Activated CD8-positive, alpha-beta memory T cell treated with anti-CD3 and anti-CD28 coated beads, Interleukin-2, amount 50 U/mL, for 24 hours (primary cell): ENCODE measurements at regions not wholly inside any gene's neighbourhood (a gene's known extent, or its start where the extent isn't known, plus 50 kb on each side); places are given as distances from the start of the nearest gene placed in this dataset.

Experiments
- DNase-seq: peaks from one replicate; pipeline ENCODE4 v3.0.0-alpha.2; 2020; ENCODE audit errors: extremely low read depth

DNA sequence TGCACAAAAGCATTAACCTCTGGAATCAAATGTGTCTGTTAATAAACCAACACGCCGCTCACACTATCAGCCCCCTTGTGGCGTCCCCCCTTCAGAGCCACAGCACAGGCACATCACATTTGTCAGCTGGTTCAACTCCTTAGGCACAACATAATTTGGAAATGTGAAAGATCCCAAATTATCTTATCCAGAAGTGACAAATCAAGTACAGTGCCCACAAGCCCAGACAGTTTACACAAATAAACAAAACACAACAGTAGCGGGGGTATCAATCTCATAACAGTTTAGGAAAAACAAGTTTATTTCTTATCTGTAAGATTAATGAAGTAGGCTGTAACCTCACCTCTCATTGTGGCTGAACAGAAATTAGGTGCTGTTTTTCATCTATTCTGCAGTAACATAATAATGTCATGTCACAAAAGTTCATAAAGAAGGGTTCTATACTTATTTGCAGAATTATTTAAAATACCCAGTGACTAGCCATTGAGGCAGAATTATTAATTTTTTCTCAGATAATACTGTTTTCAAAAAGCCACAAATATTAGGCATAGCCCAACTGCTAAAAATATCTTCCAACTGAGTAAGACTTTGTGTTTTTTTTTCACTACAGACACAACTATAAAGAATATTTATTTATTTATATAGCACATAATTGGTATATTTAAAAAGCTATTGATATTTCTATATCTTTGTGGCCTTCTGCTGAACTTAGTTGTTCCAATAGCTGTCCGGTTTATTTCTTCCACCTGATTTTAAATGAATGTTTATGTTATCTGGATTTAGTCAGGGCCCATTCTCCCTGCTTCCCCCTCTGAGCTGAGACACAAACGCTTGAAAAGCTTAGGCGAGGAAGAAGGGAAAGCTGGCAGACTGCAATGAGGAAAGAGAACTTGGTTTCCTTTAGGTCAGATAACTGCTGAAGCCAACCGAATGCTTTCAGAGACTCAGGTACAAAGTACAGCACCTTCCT lies 214.7 kb downstream of the QDPR start:
- no peak for DNase-seq

GRCh38 chr4:17293901-17294300 lies 218.0 kb downstream of the QDPR start:
- no peak for DNase-seq

GRCh38 chr4:17288151-17288550 lies 223.7 kb downstream of the QDPR start:
- no peak for DNase-seq

DNA sequence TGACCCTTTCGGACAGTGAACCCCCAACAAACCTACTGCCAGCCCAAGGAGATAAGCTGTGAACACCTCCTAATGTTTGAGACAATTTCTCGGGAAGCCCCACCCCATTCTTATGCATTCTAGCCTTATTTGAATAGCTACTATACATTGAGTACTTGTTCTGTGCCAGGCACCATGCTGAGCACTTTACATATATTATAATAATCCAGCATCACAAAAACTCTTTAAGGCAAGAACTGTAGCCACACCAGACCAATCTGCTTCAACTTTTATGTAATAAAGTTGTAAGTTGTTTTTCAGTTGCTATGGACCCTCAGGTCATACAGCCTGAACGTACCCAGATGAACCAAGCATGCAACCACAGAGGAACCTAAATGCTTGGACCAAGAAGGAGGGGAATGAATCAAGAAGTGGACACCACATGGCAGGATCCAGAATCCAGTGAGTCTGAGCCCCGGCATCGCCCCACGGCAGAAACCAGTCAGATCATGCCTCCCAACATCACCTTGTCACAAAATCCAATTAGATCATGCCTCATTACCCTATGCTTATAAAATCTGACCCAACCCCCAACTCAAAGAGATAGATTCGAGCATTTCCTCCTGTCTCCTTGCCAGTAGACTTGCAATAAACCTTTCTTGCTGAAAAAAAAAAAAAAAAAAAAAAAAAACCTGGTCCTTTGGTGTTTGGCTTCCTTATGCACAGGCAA lies 225.0 kb downstream of the QDPR start:
- no peak for DNase-seq

DNA sequence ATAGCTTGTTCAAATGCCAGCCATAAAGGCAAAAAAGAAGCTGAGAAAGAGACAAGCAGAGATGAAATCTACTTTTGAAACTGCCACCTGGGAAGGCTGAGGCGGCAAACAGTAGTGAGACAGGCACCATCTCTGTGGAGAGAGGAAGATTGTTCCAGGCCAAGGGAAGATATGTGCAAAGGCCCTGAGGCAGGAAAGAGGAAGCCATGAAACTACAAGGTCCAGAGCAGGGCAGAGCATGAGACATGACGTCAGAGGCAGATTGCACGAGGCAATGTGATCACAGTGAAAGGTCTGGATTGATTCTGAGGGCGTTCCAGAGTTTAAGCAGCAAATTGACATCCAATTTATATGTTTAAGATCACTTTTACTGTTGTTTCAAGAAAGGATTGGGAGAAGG lies 226.1 kb downstream of the QDPR start:
- no peak for DNase-seq

DNA sequence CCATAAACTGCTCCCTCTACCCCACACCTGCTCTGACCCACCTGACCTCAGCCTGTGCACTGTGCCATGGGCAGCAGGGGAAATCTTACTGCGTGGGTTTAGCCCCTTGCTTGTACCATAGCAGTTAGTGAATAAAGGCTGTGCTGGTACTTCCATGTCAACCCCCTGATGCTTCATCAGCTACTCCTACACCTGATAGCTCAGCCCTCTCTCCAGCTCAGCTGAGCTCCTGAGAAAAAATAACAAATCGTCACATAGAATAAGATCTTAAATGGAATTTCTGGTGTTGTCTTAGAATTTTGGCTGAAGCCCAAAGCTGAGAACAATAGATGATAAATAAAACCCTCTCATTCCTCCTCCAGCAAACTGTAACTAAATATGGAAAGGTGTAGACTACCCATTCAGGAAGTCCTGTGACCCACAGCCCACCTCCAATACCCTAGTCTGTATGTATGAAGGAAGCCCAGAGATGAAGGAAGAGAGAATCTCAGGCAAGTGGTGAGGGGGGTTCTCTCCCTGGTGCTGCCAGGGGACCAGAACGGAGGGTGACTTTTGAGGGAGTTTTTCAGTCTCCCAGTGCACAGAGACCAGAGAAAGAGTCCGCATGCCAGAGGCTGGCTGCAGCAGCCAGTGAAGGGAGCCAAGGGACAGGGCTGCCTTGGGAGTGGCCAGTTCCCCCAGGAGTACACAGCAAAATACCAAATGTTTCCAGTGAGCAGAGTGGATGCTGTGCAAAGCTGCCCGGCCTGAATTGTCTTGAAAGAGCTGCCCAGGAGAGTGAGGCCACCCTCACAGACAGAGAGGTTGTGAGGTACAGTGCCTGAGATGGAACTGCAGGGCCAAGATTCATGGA lies 227.3 kb downstream of the QDPR start:
- no peak for DNase-seq

GRCh38 chr4:17283832-17284231 lies 228.1 kb downstream of the QDPR start:
- DNase-seq, result no peak

- DNase-seq, result no peak
Measured at GRCh38 chr4:17283251-17283650, 228.6 kb downstream of the QDPR start.

DNA sequence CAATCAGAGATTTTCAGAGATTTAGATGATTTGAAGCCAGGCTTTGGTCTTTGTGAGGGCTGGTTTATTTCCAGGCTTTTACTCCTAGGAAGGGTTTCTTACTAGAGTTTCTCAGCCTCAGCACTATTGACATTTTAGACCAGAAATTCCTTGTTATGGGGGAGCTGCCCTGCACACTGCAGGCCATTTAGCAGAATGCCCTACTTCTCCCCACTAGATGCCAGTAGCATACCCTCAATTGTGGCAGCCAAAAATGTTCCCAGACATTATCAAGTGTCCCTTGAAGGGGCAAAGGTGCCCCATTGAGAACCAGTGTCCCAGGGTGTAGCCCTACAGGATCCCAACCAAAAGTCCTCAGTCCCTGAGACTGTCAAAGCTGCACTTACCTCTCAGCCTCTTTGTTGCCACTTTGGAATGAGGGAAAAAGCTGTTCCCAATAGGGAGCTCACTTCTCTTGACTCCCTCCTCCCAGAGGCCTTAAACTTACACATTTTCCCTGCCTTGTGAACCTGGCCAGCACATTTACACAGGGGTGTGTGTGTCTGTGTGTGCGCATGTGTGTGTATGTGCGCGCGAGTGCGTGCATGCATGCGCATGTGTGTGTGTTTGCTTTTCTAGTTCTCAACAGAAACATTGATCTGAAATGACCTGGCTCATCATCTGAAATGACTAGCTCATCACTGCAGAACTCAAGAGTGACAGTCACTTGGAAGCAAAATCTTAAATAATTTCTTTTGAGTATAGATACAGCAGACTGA lies 231.4 kb downstream of the QDPR start:
- DNase-seq, result no peak

DNA sequence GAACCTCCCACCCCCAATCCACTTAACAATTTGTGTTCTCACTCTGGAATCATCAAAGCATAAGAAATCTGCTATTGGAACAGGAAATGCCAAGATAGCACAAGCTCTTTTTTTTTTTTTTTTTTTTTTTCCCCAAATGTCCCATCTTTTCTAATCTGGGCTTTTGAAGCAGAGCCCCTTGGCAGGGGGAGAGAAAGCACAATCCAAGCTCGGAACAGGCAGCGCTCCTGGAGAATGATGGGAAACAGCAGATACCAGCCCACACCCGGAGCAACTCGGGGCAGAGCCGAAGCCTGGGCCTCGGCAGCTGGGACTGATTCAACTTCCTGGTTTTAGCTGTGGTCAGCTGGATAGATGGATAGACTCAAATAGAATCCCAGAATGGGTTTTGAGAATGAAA lies 235.1 kb downstream of the QDPR start:
- DNase-seq, result no peak

GRCh38 chr4:17275836-17276235 lies 236.1 kb downstream of the QDPR start:
- DNase-seq, result no peak

DNA sequence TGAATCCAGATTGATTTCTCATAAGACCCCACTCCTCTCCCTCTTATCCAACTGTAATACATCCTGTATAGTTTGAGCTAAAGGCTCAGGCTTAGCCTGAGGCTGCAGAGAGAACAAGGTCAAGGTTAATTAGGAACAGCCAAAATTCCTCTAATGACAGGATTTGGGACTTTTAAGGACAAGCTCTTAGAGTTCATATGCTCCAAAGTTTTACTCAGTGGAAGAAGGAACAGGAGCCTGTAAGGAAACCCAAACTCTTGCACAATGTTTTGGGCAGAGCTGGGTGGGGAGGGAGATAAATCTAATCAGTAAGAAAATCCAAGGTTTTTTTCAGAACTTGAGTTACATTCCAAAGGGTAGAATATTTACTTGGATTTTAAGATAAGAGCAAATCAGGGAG lies 238.8 kb downstream of the QDPR start:
- DNase-seq, result no peak

GRCh38 chr4:17272154-17272553 lies 239.7 kb downstream of the QDPR start:
- DNase-seq, result no peak

DNA sequence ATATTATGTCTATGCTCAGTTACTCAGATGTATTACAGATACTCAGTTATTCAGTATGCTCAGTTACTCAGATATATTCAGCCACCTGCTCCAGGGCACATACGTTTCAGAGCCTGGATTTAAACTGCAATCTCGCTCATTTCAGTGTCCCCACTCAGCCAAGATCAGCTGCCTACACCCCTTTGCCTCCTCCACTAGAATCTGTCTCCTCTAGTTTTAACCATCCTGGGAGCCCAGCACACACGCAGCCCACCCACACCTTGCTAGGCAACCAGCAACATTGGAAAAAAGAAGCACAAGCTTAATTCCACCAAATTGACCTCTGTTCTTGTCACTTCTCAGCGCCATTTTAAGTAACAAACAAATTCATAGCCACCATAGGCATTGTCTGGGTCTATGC lies 246.2 kb downstream of the QDPR start:
- DNase-seq, result no peak

- no peak for DNase-seq
Measured at GRCh38 chr4:17265139-17265538, 246.8 kb downstream of the QDPR start.

DNA sequence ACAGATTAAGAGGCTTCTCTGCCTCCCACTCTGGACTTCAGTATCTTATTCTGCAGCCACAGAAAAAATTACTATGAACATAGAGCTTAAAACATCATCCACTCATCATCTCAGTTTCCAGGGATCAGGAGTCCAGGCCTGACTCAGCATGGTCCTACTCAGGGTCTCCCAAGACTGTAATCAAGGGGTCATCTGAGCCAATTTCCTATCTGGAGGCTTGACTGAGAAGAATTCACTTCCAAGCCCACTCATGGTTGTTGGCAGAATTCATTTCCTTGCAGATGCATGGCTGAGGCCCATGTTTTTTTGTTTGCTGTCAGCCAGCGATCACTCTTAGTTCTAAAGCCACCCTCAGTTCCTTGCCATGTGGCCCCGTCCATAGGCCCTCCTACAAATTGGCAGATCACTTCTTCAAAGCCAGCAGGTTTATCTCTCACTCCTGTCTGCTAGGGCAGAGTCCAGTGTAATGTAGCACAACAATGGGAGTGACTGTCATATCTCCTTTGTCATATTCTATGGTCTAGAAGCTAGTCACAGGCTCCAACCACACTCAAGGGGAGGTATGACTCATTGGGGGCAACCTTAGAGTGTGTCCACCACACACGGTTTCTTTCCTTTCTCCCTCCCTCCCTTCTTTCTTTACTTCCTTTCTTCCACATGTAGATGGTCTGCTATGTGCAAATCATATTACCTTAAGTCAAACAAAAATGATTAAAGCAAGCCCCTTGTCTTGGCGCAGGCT lies 251.6 kb downstream of the QDPR start:
- DNase-seq, result no peak

DNA sequence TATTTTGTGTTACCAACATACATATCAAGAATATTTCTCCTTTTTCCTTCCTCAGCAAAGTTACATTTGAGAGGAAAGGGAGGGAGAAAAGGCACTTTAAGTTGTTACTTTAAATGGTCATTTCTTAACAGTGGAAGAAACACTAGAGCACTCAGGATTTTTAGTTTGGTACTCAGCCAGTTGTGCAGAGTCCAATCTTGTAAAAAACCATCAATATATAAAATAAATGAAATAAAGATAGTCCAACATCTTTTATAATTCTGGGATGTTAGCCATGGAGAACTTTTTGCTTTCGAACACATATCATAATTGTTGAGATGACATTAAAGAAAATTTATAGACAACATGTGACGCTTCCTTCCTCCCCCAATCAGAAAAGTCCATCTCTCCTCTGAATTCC lies 253.8 kb downstream of the QDPR start:
- DNase-seq, result no peak

DNA sequence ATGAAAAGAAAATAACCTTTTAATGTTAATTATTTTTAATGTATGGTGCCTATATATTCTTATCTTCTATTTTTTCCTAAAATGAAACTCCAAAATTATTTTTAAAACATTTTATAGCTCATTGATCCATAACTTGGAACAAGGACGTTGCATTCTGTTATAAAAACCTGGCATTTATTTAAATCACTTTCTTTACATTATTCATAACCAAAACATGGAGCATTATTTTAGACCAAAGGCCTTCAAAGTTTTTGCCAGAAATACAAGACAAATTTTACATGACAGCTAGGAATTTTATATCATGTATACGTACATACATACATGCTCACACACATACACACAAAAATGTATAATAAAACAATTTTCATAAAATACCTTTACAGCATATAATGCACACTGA lies 259.8 kb downstream of the QDPR start:
- no peak for DNase-seq

DNA sequence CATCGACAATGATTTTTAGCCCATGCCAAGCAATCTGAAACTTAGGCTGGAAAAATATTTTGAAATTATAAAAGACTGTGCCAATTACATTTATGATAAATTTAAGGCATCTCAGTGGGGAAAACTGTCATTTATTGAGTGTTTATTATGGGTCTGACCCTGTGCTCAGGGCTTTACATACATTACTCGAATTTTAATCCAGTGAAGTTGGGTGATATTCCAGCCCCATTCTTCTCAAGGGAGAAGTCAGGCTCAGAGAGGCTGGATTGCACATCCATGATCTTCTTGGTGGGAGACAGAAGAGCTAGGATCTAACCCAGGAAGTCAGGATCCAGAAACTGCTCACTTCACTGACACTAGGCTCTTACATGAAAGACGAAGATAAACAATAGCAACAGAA lies 260.8 kb downstream of the QDPR start:
- no peak for DNase-seq

GRCh38 chr4:17250591-17250990 lies 261.3 kb downstream of the QDPR start:
- no peak for DNase-seq

DNA sequence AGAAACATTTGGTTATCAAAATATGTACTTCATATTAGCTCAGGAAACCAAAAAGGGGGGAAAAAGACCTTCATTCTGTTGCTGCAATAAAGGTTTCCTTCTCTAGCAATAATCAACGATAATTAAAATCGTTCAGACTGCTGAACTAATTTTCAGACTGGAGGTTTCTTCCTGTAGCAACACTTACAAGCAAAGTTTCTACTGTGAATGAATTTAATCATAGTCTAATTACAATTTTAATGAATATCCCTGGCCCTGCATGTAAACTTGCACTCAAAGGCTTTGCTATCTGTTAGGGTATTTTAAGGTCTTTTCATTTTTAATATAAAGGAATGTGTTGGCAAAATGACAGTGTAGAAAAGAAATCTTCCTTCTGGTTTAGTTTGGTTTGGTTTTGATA lies 265.2 kb downstream of the QDPR start:
- DNase-seq, result no peak
